Prostate gland (tissue), 2 donors: ENCODE measurements at regions not wholly inside any gene's neighbourhood (a gene's known extent, or its start where the extent isn't known, plus 50 kb on each side); places are given as distances from the start of the nearest gene placed in this dataset.

Experiments
- DNase-seq: peaks from one replicate; pipeline ENCODE4 v3.0.0-alpha.2; 2019; ENCODE audit warnings: low spot score
- H3K27ac ChIP-seq, 2 donors: fragments of 200-600 bp; sonication (generic); 2 replicates each; pipeline ENCODE4 v1.5.1; 2017 to 2019
- H3K27me3 ChIP-seq: fragments of 200-600 bp; sonication (generic); replicated peaks from 2 replicates; pipeline ENCODE4 v1.5.1; 2019; ENCODE audit not compliant: insufficient read depth
- H3K36me3 ChIP-seq, 2 donors: fragments of 200-600 bp; sonication (generic); 1 replicate in 1 of 2; 2 replicates in 1 of 2; pipeline versions ENCODE4 v1.5.1 to v1.8.1; 2017 to 2019
- H3K4me1 ChIP-seq: fragments of 200-600 bp; sonication (generic); replicated peaks from 2 replicates; pipeline ENCODE4 v1.5.1; 2019
- H3K4me3 ChIP-seq, 2 donors: fragments of 200-600 bp; sonication (generic); 2 replicates each; pipeline ENCODE4 v1.5.1; 2017 to 2019
- H3K9me3 ChIP-seq: fragments of 200-600 bp; sonication (generic); 2 replicates; pipeline ENCODE4 v1.5.1; 2017
- CTCF ChIP-seq, 4 experiments: fragments of 200-600 bp in 2 of 4; fragments of 450-650 bp in 2 of 4; sonication (generic) in 2 of 4; IDR thresholded peaks; 1 replicate in 3 of 4; 2 replicates in 1 of 4; pipeline ENCODE4 v1.5.1; 2016 to 2019; ENCODE audit warnings: antibody characterized with exemption in 4 of 4, mild to moderate bottlenecking in 2 of 4, moderate library complexity in 2 of 4
- POLR2A ChIP-seq: fragments of 450-650 bp; IDR thresholded peaks from one replicate; pipeline ENCODE4 v1.6.1; 2016; ENCODE audit warnings: antibody characterized with exemption, mild to moderate bottlenecking
- POLR2AphosphoS5 ChIP-seq: sonication (generic); formaldehyde crosslinking; IDR thresholded peaks from one replicate; pipeline ENCODE4 v1.6.1; 2017; ENCODE audit warnings: antibody characterized with exemption
- WGBS: methylation state at CpG from one replicate; pipeline ENCODE4 v1.1.5; 2018; 5-methylcytosine and 5-hydroxymethylcytosine counted together
- intact Hi-C: fragments of 100-400 bp; cut with DNase I; formaldehyde crosslinking; loops from one replicate; pipeline ENCODE4 v1.14.2; 2022

GRCh38 chr7:131945313-131945911, 389.0 kb upstream of the PODXL start:
- 5% methylated on average over 38 of the region's 39 CpGs for WGBS
- Histone ChIP-seq H3K36me3 (no peaks in the 10 kb centered on the region), H3K4me1 (no peaks in the 10 kb centered on the region), H3K27ac (no peak overlapping the region), H3K4me3 (peak overlapping the region in 1 of 2 donors; percentile 2), H3K9me3 (no peaks in the 10 kb centered on the region), H3K27me3 (no peaks in the 10 kb centered on the region)
- intact Hi-C loops, result loop anchor here (5.0 kb wide), 2 partner anchors 307 to 637 kb away; no protein-coding TSS in a partner anchor
- DNase-seq, result peak; percentile 26
- TF ChIP-seq POLR2A, result no peak
- peak; percentile 56 to 89 (median 82) for TF ChIP-seq CTCF (IDR thresholded peaks at IDR 0.05)

- TF ChIP-seq CTCF (IDR thresholded peaks at IDR 0.05) (no peak), POLR2A (no peak), POLR2AphosphoS5 (no peak)
- Histone ChIP-seq H3K27me3 (no peaks in the 10 kb centered on the region), H3K4me3 (no peak overlapping the region), H3K36me3 (no peaks in the 10 kb centered on the region), H3K4me1 (no peaks in the 10 kb centered on the region), H3K27ac (no peak overlapping the region), H3K9me3 (no peaks in the 10 kb centered on the region)
- 93% methylated on average over 8 of the region's 8 CpGs for WGBS
- intact Hi-C loops, result loop anchor here (5.0 kb wide), 2 partner anchors 308 to 638 kb away; no protein-coding TSS in a partner anchor
- no peak for DNase-seq
Measured at GRCh38 chr7:131944556-131945069, 388.2 kb upstream of the PODXL start.

GRCh38 chr7:131943646-131944045, 387.2 kb upstream of the PODXL start:
- no peaks in the 10 kb centered on the region for H3K27me3 ChIP-seq
- no peak for DNase-seq
- no peaks in the 10 kb centered on the region for H3K36me3 ChIP-seq
- intact Hi-C loops, result no loop called here
- 68% methylated on average over 7 of the region's 7 CpGs for WGBS
- no peak overlapping the region for H3K4me3 ChIP-seq
- TF ChIP-seq POLR2AphosphoS5 (no peak), POLR2A (no peak), CTCF (IDR thresholded peaks at IDR 0.05) (no peak)
- H3K27ac ChIP-seq, result no peak overlapping the region
- no peaks in the 10 kb centered on the region for H3K4me1 ChIP-seq
- H3K9me3 ChIP-seq, result no peaks in the 10 kb centered on the region

GRCh38 chr7:131943211-131943610, 386.8 kb upstream of the PODXL start:
- no peaks in the 10 kb centered on the region for H3K4me1 ChIP-seq
- DNase-seq, result no peak
- 86% methylated on average over 4 of the region's 4 CpGs for WGBS
- no peak overlapping the region for H3K27ac ChIP-seq
- no peaks in the 10 kb centered on the region for H3K36me3 ChIP-seq
- H3K27me3 ChIP-seq, result no peaks in the 10 kb centered on the region
- no peaks in the 10 kb centered on the region for H3K9me3 ChIP-seq
- intact Hi-C loops, result no loop called here
- TF ChIP-seq POLR2AphosphoS5 (no peak), CTCF (IDR thresholded peaks at IDR 0.05) (no peak), POLR2A (no peak)
- no peak overlapping the region for H3K4me3 ChIP-seq
